Esophagus muscularis mucosa (tissue), 4 donors: ENCODE measurements at regions not wholly inside any gene's neighbourhood (a gene's known extent, or its start where the extent isn't known, plus 50 kb on each side); places are given as distances from the start of the nearest gene placed in this dataset.
"Not testable (repeated sequence)": the region's sequence is repeated elsewhere in the genome, so short reads cannot be mapped to it uniquely, and the experiment has no call there.

ENCODE experiments used
- DNase-seq: peaks from one replicate; pipeline ENCODE4 v3.0.0-alpha.2; 2017; ENCODE audit errors: extremely low spot score
- H3K27ac ChIP-seq, 4 donors: fragments of 200-600 bp; sonication (generic); replicated peaks in 1 of 4; 1 replicate in 3 of 4; 2 replicates in 1 of 4; pipeline ENCODE4 v1.5.1; 2016 to 2019; ENCODE audit warnings: mild to moderate bottlenecking in 1 of 4
- H3K27me3 ChIP-seq, 4 donors: fragments of 200-600 bp; sonication (generic); one replicate each; pipeline versions ENCODE4 v1.5.1 to v1.6.0; 2016 to 2019
- H3K36me3 ChIP-seq, 4 donors: fragments of 200-600 bp; sonication (generic); one replicate each; pipeline ENCODE4 v1.5.1; 2016 to 2019
- H3K4me1 ChIP-seq, 4 donors: fragments of 200-600 bp; sonication (generic); one replicate each; pipeline ENCODE4 v1.5.1; 2016 to 2019
- H3K4me3 ChIP-seq, 4 donors: fragments of 200-600 bp; sonication (generic); 1 replicate in 2 of 4; 2 replicates in 2 of 4; pipeline ENCODE4 v1.5.1; 2016 to 2019; ENCODE audit warnings: mild to moderate bottlenecking in 4 of 4, moderate library complexity in 1 of 4
- H3K9me3 ChIP-seq, 4 donors: fragments of 200-600 bp; sonication (generic); 1 replicate in 3 of 4; 2 replicates in 1 of 4; pipeline ENCODE4 v1.5.1; 2016 to 2019
- CTCF ChIP-seq, 3 experiments: fragments of 200-600 bp in 2 of 3; fragments of 450-650 bp in 1 of 3; sonication (generic) in 2 of 3; IDR thresholded peaks; one replicate each; pipeline ENCODE4 v1.5.1; 2017 to 2019; ENCODE audit warnings: antibody characterized with exemption in 3 of 3, mild to moderate bottlenecking in 2 of 3, moderate library complexity in 1 of 3
- EP300 ChIP-seq: sonication (generic); formaldehyde crosslinking; IDR thresholded peaks from one replicate; pipeline ENCODE4 v1.6.1; 2017; ENCODE audit warnings: antibody characterized with exemption
- POLR2A ChIP-seq: fragments of 450-650 bp; IDR thresholded peaks from one replicate; pipeline ENCODE4 v1.6.1; 2017; ENCODE audit warnings: antibody characterized with exemption, moderate library complexity, mild to moderate bottlenecking, low read depth
- POLR2AphosphoS5 ChIP-seq, 2 donors: sonication (generic); formaldehyde crosslinking; IDR thresholded peaks; one replicate each; pipeline ENCODE4 v1.6.1; 2017; ENCODE audit warnings: antibody characterized with exemption in 2 of 2
- whole genome bisulfite sequencing: methylation state at CpG from one replicate; pipeline ENCODE4 v1.1.5; 2018; 5-methylcytosine and 5-hydroxymethylcytosine counted together
- intact Hi-C: fragments of 100-400 bp; cut with DNase I; formaldehyde crosslinking; loops from one replicate; pipeline ENCODE4 v1.15.1; 2023

- TF ChIP-seq CTCF (IDR thresholded peaks at IDR 0.05) (no peak), POLR2AphosphoS5 (IDR thresholded peaks at IDR 0.05) (no peak), POLR2A (no peak), EP300 (no peak)
- Histone ChIP-seq H3K9me3 (peaks cover 0 to 12% (median 5%) of the 10 kb centered on the region in 4 donors), H3K4me1 (no peaks in the 10 kb centered on the region), H3K27me3 (peaks cover 0 to 43% (median 0%) of the 10 kb centered on the region in 4 donors), H3K36me3 (no peaks in the 10 kb centered on the region), H3K27ac (no peak overlapping the region), H3K4me3 (no peak overlapping the region)
- WGBS: 50% methylated on average over 4 of the region's 4 CpGs
- intact Hi-C loops: no loop called here
- peak; percentile 82 for DNase-seq
Measured at GRCh38 chr10:128187788-128188185, 61.6 kb upstream of the MKI67 start.

- intact Hi-C loops: no loop called here
- H3K27me3 ChIP-seq: peaks cover 0 to 34% (median 0%) of the 10 kb centered on the region in 4 donors
- no peak overlapping the region for H3K27ac ChIP-seq
- no peaks in the 10 kb centered on the region for H3K9me3 ChIP-seq
- WGBS: 89% methylated on average over 4 of the region's 4 CpGs
- no peaks in the 10 kb centered on the region for H3K36me3 ChIP-seq
- H3K4me1 ChIP-seq: no peaks in the 10 kb centered on the region
- peak; percentile 70 for DNase-seq
- H3K4me3 ChIP-seq: no peak overlapping the region
- no peak for TF ChIP-seq EP300
- no peak for TF ChIP-seq POLR2A
- TF ChIP-seq POLR2AphosphoS5 (IDR thresholded peaks at IDR 0.05): no peak
Measured at GRCh38 chr10:128189176-128189575, 63.0 kb upstream of the MKI67 start.

GRCh38 chr10:128191847-128192246 is 65.6 kb upstream of the MKI67 start:
- Histone ChIP-seq H3K9me3 (no peaks in the 10 kb centered on the region), H3K4me3 (no peak overlapping the region), H3K4me1 (no peaks in the 10 kb centered on the region), H3K27me3 (peaks cover 0 to 30% (median 0%) of the 10 kb centered on the region in 4 donors), H3K27ac (no peak overlapping the region), H3K36me3 (no peaks in the 10 kb centered on the region)
- WGBS: 77% methylated on average over 5 of the region's 5 CpGs
- DNase-seq: no peak
- no peak for TF ChIP-seq POLR2AphosphoS5 (IDR thresholded peaks at IDR 0.05)
- no peak for TF ChIP-seq EP300
- no peak for TF ChIP-seq CTCF (IDR thresholded peaks at IDR 0.05)
- TF ChIP-seq POLR2A: no peak
- intact Hi-C loops: no loop called here

- H3K9me3 ChIP-seq, intact Hi-C loops, H3K4me1 ChIP-seq, H3K36me3 ChIP-seq, H3K4me3 ChIP-seq, H3K27ac ChIP-seq: not testable (repeated sequence)
- peaks cover 0 to 45% (median 0%) of the 10 kb centered on the region in 4 donors for H3K27me3 ChIP-seq
- WGBS: 92% methylated on average over 2 of the region's 2 CpGs
- DNase-seq: peak; percentile 55
Measured at GRCh38 chr10:128201826-128202225, 75.6 kb upstream of the MKI67 start.

- no peaks in the 10 kb centered on the region for H3K4me1 ChIP-seq
- H3K4me3 ChIP-seq: no peak overlapping the region
- no peaks in the 10 kb centered on the region for H3K9me3 ChIP-seq
- H3K36me3 ChIP-seq: no peaks in the 10 kb centered on the region
- intact Hi-C loops: no loop called here
- TF ChIP-seq POLR2A (no peak), POLR2AphosphoS5 (IDR thresholded peaks at IDR 0.05) (no peak), EP300 (no peak), CTCF (IDR thresholded peaks at IDR 0.05) (no peak)
- no peak overlapping the region for H3K27ac ChIP-seq
- peaks cover 0 to 48% (median 0%) of the 10 kb centered on the region in 4 donors for H3K27me3 ChIP-seq
- DNase-seq: peak; percentile 19
Measured at GRCh38 chr10:128203028-128203427, 76.8 kb upstream of the MKI67 start.

GRCh38 chr10:128205591-128205990 is 79.4 kb upstream of the MKI67 start:
- H3K27me3 ChIP-seq: peaks cover 0 to 38% (median 0%) of the 10 kb centered on the region in 4 donors
- H3K27ac ChIP-seq, H3K36me3 ChIP-seq, intact Hi-C loops, H3K4me3 ChIP-seq, DNase-seq, H3K4me1 ChIP-seq, H3K9me3 ChIP-seq: not testable (repeated sequence)
- WGBS: 89% methylated on average over 3 of the region's 3 CpGs
